Type B pancreatic cell (in vitro differentiated cells): ENCODE measurements at regions not wholly inside any gene's neighbourhood (a gene's known extent, or its start where the extent isn't known, plus 50 kb on each side); places are given as distances from the start of the nearest gene placed in this dataset.

Experiments used
- DNase-seq: peaks from one replicate; pipeline ENCODE4 v3.0.0; 2021; ENCODE audit warnings: mixed read lengths; ENCODE audit not compliant: unreplicated experiment; ENCODE audit errors: extremely low spot score
- H3K27ac Mint-ChIP-seq: 2 replicates; pipeline ENCODE4 v1.8.0; 2021; ENCODE audit warnings: mild to moderate bottlenecking, mixed read lengths
- H3K27me3 Mint-ChIP-seq: 2 replicates; pipeline ENCODE4 v1.8.0; 2021; ENCODE audit warnings: mixed read lengths
- H3K36me3 Mint-ChIP-seq: 2 replicates; pipeline ENCODE4 v1.8.0; 2021; ENCODE audit warnings: mixed read lengths
- H3K4me1 Mint-ChIP-seq: one replicate; pipeline ENCODE4 v1.8.0; 2021; ENCODE audit warnings: mixed read lengths; ENCODE audit not compliant: unreplicated experiment
- H3K4me3 Mint-ChIP-seq: 2 replicates; pipeline ENCODE4 v1.8.0; 2021; ENCODE audit warnings: mild to moderate bottlenecking, mixed read lengths
- H3K9me3 Mint-ChIP-seq: 2 replicates; pipeline ENCODE4 v1.8.0; 2021; ENCODE audit warnings: mixed read lengths
- TF ChIP-seq, protein P1 (sequence below): fragments of 200-600 bp; sonication (generic); conservative IDR thresholded peaks from 2 replicates; pipeline ENCODE4 v1.5.0; 2021; ENCODE audit warnings: antibody characterized with exemption, mild to moderate bottlenecking

DNA sequence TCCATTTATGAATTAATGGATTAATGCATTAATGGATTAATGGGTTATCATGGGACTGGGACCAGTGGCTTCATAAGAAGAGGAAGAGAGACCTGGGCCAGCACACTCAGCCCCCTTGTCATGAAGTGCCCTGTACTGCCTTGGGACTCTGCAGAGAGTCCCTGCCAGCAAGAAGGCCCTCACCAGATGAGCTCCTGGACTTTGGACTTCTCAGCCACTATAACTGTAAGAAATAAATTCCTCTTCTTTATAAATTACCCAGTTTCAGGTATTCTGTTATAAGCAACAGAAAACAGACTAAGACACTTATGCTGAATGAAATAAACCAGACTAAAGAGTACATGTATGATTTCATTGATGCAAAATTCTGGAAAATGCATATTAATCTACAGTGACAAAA is 119.4 kb upstream of the MSX1 start:
- Mint-ChIP-seq H3K27me3 (peaks cover 17% of the 10 kb centered on the region), H3K9me3 (no peaks in the 10 kb centered on the region), H3K4me1 (peaks cover 14% of the 10 kb centered on the region), H3K27ac (no peak overlapping the region), H3K36me3 (no peaks in the 10 kb centered on the region), H3K4me3 (no peak overlapping the region)
- no peak for DNase-seq
- TF ChIP-seq, protein P1, sequence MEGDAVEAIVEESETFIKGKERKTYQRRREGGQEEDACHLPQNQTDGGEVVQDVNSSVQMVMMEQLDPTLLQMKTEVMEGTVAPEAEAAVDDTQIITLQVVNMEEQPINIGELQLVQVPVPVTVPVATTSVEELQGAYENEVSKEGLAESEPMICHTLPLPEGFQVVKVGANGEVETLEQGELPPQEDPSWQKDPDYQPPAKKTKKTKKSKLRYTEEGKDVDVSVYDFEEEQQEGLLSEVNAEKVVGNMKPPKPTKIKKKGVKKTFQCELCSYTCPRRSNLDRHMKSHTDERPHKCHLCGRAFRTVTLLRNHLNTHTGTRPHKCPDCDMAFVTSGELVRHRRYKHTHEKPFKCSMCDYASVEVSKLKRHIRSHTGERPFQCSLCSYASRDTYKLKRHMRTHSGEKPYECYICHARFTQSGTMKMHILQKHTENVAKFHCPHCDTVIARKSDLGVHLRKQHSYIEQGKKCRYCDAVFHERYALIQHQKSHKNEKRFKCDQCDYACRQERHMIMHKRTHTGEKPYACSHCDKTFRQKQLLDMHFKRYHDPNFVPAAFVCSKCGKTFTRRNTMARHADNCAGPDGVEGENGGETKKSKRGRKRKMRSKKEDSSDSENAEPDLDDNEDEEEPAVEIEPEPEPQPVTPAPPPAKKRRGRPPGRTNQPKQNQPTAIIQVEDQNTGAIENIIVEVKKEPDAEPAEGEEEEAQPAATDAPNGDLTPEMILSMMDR: no peak

DNA sequence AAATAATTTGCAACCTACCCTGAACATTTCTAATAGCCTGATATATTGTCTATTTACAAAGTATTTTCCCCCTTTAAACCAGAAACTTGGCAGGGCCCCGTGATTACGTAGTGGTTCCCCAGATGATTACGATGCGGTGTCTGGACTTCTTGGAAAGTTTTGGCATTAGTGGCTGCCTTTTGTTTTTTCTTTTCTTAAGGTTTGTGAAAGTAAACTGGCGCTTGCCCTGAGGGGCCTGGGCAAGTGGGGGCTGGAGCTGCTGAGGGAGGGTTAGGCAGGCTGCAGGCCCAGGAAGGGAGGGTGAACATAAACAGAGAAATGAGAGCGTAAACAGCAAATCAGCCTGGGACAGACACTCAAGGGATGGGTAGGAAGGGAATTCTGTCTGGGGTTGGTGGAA is 123.6 kb upstream of the MSX1 start:
- DNase-seq: no peak
- peak overlapping the region; percentile 35 for H3K4me3 Mint-ChIP-seq
- H3K36me3 Mint-ChIP-seq: no peaks in the 10 kb centered on the region
- TF ChIP-seq, protein P1: no peak
- no peak overlapping the region for H3K27ac Mint-ChIP-seq
- peaks cover 24% of the 10 kb centered on the region for H3K4me1 Mint-ChIP-seq
- peaks cover 42% of the 10 kb centered on the region for H3K27me3 Mint-ChIP-seq
- peaks cover 14% of the 10 kb centered on the region for H3K9me3 Mint-ChIP-seq

DNA sequence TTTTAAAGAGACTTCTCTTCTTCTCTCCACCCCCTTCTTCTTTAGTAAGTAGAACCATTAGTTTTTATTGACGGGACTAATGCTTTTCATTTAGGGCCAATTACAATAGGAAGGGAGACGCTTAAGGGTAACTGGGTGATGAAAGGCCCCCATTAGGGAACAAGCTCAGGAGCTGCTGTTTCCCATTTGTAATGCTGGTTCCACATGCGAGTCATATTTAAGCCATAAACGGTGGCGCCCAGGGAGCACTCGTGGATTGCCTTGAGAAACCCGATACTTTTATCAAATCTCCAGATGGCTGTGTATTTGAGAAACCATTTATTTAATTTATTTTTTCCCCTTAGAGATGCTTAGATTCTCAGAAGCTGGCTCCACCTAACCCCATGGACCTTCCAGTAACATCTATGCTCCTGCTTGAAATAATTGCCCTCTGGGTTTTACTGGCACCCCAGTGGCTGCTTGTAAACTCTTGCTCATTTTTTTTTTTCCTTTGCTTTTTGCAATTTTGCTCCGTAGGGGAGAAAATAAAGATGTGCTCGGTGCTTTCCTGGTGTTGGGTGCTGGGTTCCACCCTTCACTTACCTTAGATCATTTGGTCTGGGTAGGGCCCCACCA is 124.2 kb upstream of the MSX1 start:
- H3K9me3 Mint-ChIP-seq: peaks cover 14% of the 10 kb centered on the region
- H3K36me3 Mint-ChIP-seq: no peaks in the 10 kb centered on the region
- TF ChIP-seq, protein P1: no peak
- peaks cover 24% of the 10 kb centered on the region for H3K4me1 Mint-ChIP-seq
- peaks cover 45% of the 10 kb centered on the region for H3K27me3 Mint-ChIP-seq
- DNase-seq: no peak
- no peak overlapping the region for H3K4me3 Mint-ChIP-seq
- H3K27ac Mint-ChIP-seq: no peak overlapping the region

- Mint-ChIP-seq H3K9me3 (peaks cover 14% of the 10 kb centered on the region), H3K4me1 (peaks cover 28% of the 10 kb centered on the region), H3K36me3 (no peaks in the 10 kb centered on the region), H3K27me3 (peaks cover 46% of the 10 kb centered on the region), H3K4me3 (no peak overlapping the region), H3K27ac (no peak overlapping the region)
- no peak for DNase-seq
- TF ChIP-seq, protein P1: no peak
Measured at GRCh38 chr4:4734425-4734824, 125.0 kb upstream of the MSX1 start.

DNA sequence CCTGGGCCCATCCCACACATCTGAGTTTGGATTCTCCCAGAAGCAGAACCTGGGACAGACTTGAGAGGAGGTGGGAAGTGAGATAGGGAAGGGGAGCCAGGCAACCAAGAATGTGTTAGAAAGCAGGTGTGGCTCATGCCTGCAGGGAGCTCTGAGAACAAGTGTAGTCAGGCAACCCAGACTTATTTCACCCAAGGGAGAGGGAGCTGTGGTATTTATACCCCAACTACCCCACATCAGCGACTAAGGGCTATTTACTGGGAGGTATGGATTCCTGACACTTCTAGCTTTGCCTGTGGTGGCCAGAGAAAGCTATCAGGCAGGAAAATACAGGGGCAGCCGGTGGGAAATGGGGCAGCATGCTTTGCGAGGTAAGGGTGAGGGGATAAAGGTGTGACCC is 125.8 kb upstream of the MSX1 start:
- Mint-ChIP-seq H3K27ac (no peak overlapping the region), H3K9me3 (peaks cover 14% of the 10 kb centered on the region), H3K4me3 (no peak overlapping the region), H3K36me3 (no peaks in the 10 kb centered on the region), H3K4me1 (peaks cover 28% of the 10 kb centered on the region), H3K27me3 (peaks cover 46% of the 10 kb centered on the region)
- TF ChIP-seq, protein P1: no peak
- no peak for DNase-seq

- Mint-ChIP-seq H3K27ac (no peak overlapping the region), H3K36me3 (peaks cover 9% of the 10 kb centered on the region), H3K9me3 (peaks cover 33% of the 10 kb centered on the region), H3K4me1 (peaks cover 16% of the 10 kb centered on the region), H3K4me3 (no peak overlapping the region), H3K27me3 (peaks cover 35% of the 10 kb centered on the region)
- DNase-seq: no peak
- TF ChIP-seq, protein P1: no peak
Measured at GRCh38 chr4:4730249-4730648, 129.2 kb upstream of the MSX1 start.
